H9 (cell line): ENCODE measurements at regions not wholly inside any gene's neighbourhood (a gene's known extent, or its start where the extent isn't known, plus 50 kb on each side); places are given as distances from the start of the nearest gene placed in this dataset.

Source experiments
- DNase-seq: peaks from one replicate; pipeline ENCODE4 v3.0.0-alpha.2; 2017
- H2AFZ ChIP-seq: one replicate; pipeline ENCODE4 v1.6.1; 2013; ENCODE audit warnings: mild to moderate bottlenecking, low read length, control low read depth, moderate library complexity
- H2AK5ac ChIP-seq: 2 replicates; pipeline ENCODE4 v1.6.1; 2013; ENCODE audit warnings: low read length, control low read depth, mixed read lengths; ENCODE audit not compliant: insufficient read length
- H2BK120ac ChIP-seq: one replicate; pipeline ENCODE4 v1.6.1; 2013; ENCODE audit warnings: low read depth, mild to moderate bottlenecking, low read length, control low read depth, inconsistent platforms; ENCODE audit not compliant: poor library complexity, severe bottlenecking
- H2BK12ac ChIP-seq: 2 replicates; pipeline ENCODE4 v1.6.1; 2013; ENCODE audit warnings: low read length, control low read depth, mixed read lengths, low read depth; ENCODE audit not compliant: insufficient read length
- H2BK15ac ChIP-seq: 2 replicates; pipeline ENCODE4 v1.6.1; 2013; ENCODE audit warnings: low read depth, low read length, control low read depth
- H2BK20ac ChIP-seq: one replicate; pipeline ENCODE4 v1.6.1; 2013; ENCODE audit warnings: low read depth, mild to moderate bottlenecking, low read length, control low read depth, inconsistent platforms; ENCODE audit not compliant: poor library complexity, severe bottlenecking
- H2BK5ac ChIP-seq: 2 replicates; pipeline ENCODE4 v1.6.1; 2013; ENCODE audit warnings: low read length, control low read depth, mixed read lengths; ENCODE audit not compliant: insufficient read length
- H3K14ac ChIP-seq: 2 replicates; pipeline ENCODE4 v1.6.1; 2013; ENCODE audit warnings: low read length, control low read depth; ENCODE audit not compliant: insufficient read depth
- H3K18ac ChIP-seq: 2 replicates; pipeline ENCODE4 v1.6.1; 2013; ENCODE audit warnings: low read depth, mild to moderate bottlenecking, mixed read lengths, low read length, control low read depth; ENCODE audit not compliant: insufficient read length
- H3K23ac ChIP-seq: 2 replicates; pipeline ENCODE4 v1.6.1; 2013; ENCODE audit warnings: low read length, control low read depth, mixed read lengths, low read depth; ENCODE audit not compliant: insufficient read length
- H3K23me2 ChIP-seq: 2 replicates; pipeline ENCODE4 v1.6.1; 2013; ENCODE audit warnings: low read depth, mild to moderate bottlenecking, mixed read lengths, low read length, control low read depth; ENCODE audit not compliant: insufficient read length, poor library complexity, severe bottlenecking
- H3K27ac ChIP-seq: 2 replicates; pipeline ENCODE4 v1.5.1; 2013; ENCODE audit warnings: low read length, control low read depth, mixed read lengths, low read depth; ENCODE audit not compliant: insufficient read length
- H3K27me3 ChIP-seq: 2 replicates; pipeline ENCODE4 v1.6.1; 2013; ENCODE audit warnings: low read length, control low read depth, inconsistent platforms; ENCODE audit not compliant: insufficient read depth
- H3K4ac ChIP-seq: 2 replicates; pipeline ENCODE4 v1.6.1; 2013; ENCODE audit warnings: low read depth, mild to moderate bottlenecking, control low read depth, inconsistent platforms, low read length, moderate library complexity
- H3K4me1 ChIP-seq: 2 replicates; pipeline ENCODE4 v1.6.1; 2013; ENCODE audit warnings: low read length, control low read depth, inconsistent platforms; ENCODE audit not compliant: insufficient read depth
- H3K4me2 ChIP-seq: 2 replicates; pipeline ENCODE4 v1.6.1; 2013; ENCODE audit warnings: low read length, control low read depth, mixed read lengths; ENCODE audit not compliant: insufficient read length, insufficient read depth
- H3K56ac ChIP-seq: 2 replicates; pipeline ENCODE4 v1.6.1; 2013; ENCODE audit warnings: low read depth, mild to moderate bottlenecking, mixed read lengths, low read length, control low read depth; ENCODE audit not compliant: insufficient read length
- H3K79me1 ChIP-seq: 2 replicates; pipeline ENCODE4 v1.6.1; 2013; ENCODE audit warnings: low read depth, mild to moderate bottlenecking, moderate library complexity, low read length, control low read depth, inconsistent platforms; ENCODE audit not compliant: insufficient read depth, poor library complexity, severe bottlenecking
- H3K79me2 ChIP-seq: 2 replicates; pipeline ENCODE4 v1.6.1; 2013; ENCODE audit warnings: low read length, control low read depth, inconsistent platforms; ENCODE audit not compliant: insufficient read depth
- H3K9ac ChIP-seq: 2 replicates; pipeline ENCODE4 v1.6.1; 2013; ENCODE audit warnings: low read length, control low read depth, mixed read lengths; ENCODE audit not compliant: insufficient read length; ENCODE audit errors: extremely low read depth
- H3K9me3 ChIP-seq: one replicate; pipeline ENCODE4 v1.6.1; 2013; ENCODE audit warnings: low read depth, low read length, inconsistent platforms; ENCODE audit not compliant: control insufficient read depth
- H3T11ph ChIP-seq: one replicate; pipeline ENCODE4 v1.6.1; 2013; ENCODE audit warnings: mild to moderate bottlenecking, low read length, control low read depth, inconsistent platforms
- H4K20me1 ChIP-seq: one replicate; pipeline ENCODE4 v1.6.1; 2013; ENCODE audit not compliant: control insufficient read depth, insufficient read length, insufficient read depth
- H4K5ac ChIP-seq: 2 replicates; pipeline ENCODE4 v1.6.1; 2013; ENCODE audit warnings: low read depth, mild to moderate bottlenecking, mixed read lengths, low read length, control low read depth; ENCODE audit not compliant: insufficient read length
- H4K8ac ChIP-seq: replicated peaks from 2 replicates; pipeline ENCODE4 v1.6.1; 2013; ENCODE audit warnings: low read length, control low read depth, mixed read lengths, low read depth; ENCODE audit not compliant: insufficient read length
- H4K91ac ChIP-seq: 2 replicates; pipeline ENCODE4 v1.6.1; 2013; ENCODE audit warnings: low read depth, mild to moderate bottlenecking, moderate library complexity, mixed read lengths, low read length, control low read depth; ENCODE audit not compliant: insufficient read length
- H3K27ac Mint-ChIP-seq, 3 experiments: 2 replicates in 2 of 3; 3 replicates in 1 of 3; pipeline ENCODE4 v1.8.0; 2020 to 2021; ENCODE audit warnings: mixed read lengths in 3 of 3, mild to moderate bottlenecking in 1 of 3, moderate library complexity in 1 of 3
- H3K27me3 Mint-ChIP-seq: 2 replicates; pipeline ENCODE4 v1.8.0; 2021; ENCODE audit warnings: low read depth, mild to moderate bottlenecking, moderate library complexity, mixed read lengths
- H3K36me3 Mint-ChIP-seq, 3 experiments: 2 replicates in 2 of 3; 3 replicates in 1 of 3; pipeline ENCODE4 v1.8.0; 2020 to 2021; ENCODE audit warnings: low read depth in 3 of 3, mixed read lengths in 3 of 3; ENCODE audit not compliant: insufficient read depth in 1 of 3
- H3K4me1 Mint-ChIP-seq, 2 experiments: 2 replicates each; pipeline ENCODE4 v1.8.0; 2020; ENCODE audit warnings: mixed read lengths in 2 of 2
- H3K4me3 Mint-ChIP-seq, 2 experiments: 2 replicates in 1 of 2; 3 replicates in 1 of 2; pipeline ENCODE4 v1.8.0; 2020 to 2021; ENCODE audit warnings: mild to moderate bottlenecking in 2 of 2, mixed read lengths in 2 of 2, moderate library complexity in 1 of 2
- H3K9me3 Mint-ChIP-seq, 2 experiments: 2 replicates in 1 of 2; 3 replicates in 1 of 2; pipeline ENCODE4 v1.8.0; 2020; ENCODE audit warnings: mild to moderate bottlenecking in 2 of 2, mixed read lengths in 2 of 2, moderate library complexity in 1 of 2
- CTCF ChIP-seq: fragments of 200-600 bp; sonication (generic); conservative IDR thresholded peaks from 3 replicates; pipeline ENCODE4 v1.8.0; 2021; ENCODE audit warnings: antibody characterized with exemption, mild to moderate bottlenecking
- WGBS: extraction: QIAGEN DNeasy Blood & Tissue Kit; methylation state at CpG from one replicate; pipeline ENCODE4 v1.1.7; 2013; ENCODE audit warnings: missing lambda C conversion rate, low lambda C conversion rate, mixed read lengths; ENCODE audit not compliant: insufficient read length; ENCODE audit errors: extremely low coverage; 5-methylcytosine and 5-hydroxymethylcytosine counted together

DNA sequence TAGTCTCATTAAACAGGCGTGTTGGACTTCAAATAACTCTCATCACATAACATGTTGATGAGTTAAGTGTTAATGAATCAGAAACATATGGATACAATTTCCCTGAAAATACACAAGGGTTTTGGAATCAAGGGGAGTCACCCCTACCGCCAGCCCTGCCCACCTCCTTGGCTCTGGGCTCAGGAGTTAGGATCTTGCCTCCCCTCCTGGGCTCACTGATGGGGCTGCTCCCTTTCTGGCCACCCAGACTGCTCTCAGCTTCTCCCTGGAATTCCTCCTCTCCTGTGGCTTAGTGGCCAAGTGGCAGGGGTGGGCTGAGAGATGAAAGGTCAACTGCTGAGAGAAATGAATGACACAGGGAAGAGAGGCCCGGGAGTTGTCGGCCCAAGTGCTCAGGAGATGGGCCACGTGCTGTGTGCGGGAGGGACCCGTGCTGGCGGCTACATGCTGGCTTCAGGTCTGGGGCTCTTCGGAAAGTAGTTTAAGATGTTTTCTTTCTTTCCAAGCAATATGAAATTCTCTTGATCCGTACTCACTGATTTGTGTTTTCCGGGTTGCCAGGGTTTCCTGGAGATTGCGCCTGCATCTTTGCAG, 55.8 kb upstream of the TNP1 start:
- no peak for TF ChIP-seq CTCF
- H3K36me3 Mint-ChIP-seq: no peaks in the 10 kb centered on the region
- Histone ChIP-seq H3K14ac (no peak overlapping the region), H4K20me1 (no peaks in the 10 kb centered on the region), H2AFZ (no peak overlapping the region), H3K9ac (no peak overlapping the region), H3K4me2 (no peak overlapping the region), H3K23me2 (no peaks in the 10 kb centered on the region), H3K18ac (no peak overlapping the region), H3K4me1 (no peaks in the 10 kb centered on the region), H2BK12ac (no peak overlapping the region), H3K9me3 (no peaks in the 10 kb centered on the region), H4K91ac (no peak overlapping the region), H2BK120ac (no peak overlapping the region), H4K8ac (no peak overlapping the region), H3K79me1 (no peaks in the 10 kb centered on the region), H2AK5ac (no peak overlapping the region), H2BK20ac (no peak overlapping the region), H3K23ac (no peak overlapping the region), H2BK15ac (no peak overlapping the region), H3K56ac (no peak overlapping the region), H3K4ac (no peak overlapping the region), H3K27me3 (no peaks in the 10 kb centered on the region), H2BK5ac (no peak overlapping the region), H4K5ac (no peak overlapping the region), H3K79me2 (no peaks in the 10 kb centered on the region), H3T11ph (no peak overlapping the region), H3K27ac (no peak overlapping the region)
- no peak overlapping the region for H3K27ac Mint-ChIP-seq
- H3K9me3 Mint-ChIP-seq: no peaks in the 10 kb centered on the region
- DNase-seq: no peak
- no CpG with 5 or more reads among the region's 12 CpGs for WGBS
- H3K4me1 Mint-ChIP-seq: peaks cover 4 to 9% of the 10 kb centered on the region in 2 experiments; a peak in 3 of 4 replicates
- H3K27me3 Mint-ChIP-seq: peaks cover 12% of the 10 kb centered on the region
- no peak overlapping the region for H3K4me3 Mint-ChIP-seq
